ENCODE measurements at regions not wholly inside any gene's neighbourhood (a gene's known extent, or its start where the extent isn't known, plus 50 kb on each side); places are given as distances from the start of the nearest gene placed in this dataset.
"Not testable (repeated sequence)": the region's sequence is repeated elsewhere in the genome, so short reads cannot be mapped to it uniquely, and the experiment has no call there.

DNA sequence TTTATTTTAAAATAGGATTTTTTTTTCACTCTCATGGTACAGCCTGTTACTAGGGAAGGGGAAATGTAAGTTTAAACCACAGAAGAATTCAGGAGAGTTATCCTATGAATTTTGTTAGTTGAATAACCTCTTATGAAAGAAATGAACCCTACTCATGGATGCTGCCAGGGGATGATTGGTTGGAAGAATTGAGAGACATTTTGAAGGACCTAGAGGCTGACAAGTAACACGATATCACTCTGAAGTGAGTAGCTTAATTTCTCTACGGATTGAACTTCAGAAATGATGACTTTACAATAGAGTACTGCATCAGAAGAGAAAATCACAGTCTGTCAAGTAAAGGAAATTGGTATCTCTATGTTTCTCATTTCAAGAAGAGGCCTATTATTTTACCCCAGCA lies 1346.2 kb downstream of the SUCLG1 start:
- DNase-seq (ENCODE audit: insufficient read length, low spot score) (no peak), FAIRE-seq (no peak)

DNA sequence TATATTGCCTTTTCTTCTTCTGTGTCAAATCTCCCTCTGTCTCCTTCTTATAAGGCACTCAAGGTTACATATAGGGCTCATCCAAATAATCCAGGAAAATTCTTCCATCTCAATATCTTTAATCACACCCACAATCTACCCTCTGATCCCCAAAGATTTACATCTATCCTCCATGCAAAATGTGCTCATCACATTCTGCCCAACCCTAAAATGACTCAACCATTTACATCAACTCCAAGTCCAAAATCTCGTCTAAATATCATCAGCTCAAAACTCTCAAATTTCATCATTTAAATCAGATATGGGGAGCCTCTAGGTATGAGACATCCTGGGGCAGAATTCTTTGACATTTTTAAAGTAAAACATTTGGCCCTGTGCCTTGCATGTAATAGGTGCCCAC lies 1349.8 kb downstream of the SUCLG1 start:
- no peak for DNase-seq (ENCODE audit: insufficient read length, low spot score)
- no peak for FAIRE-seq

DNA sequence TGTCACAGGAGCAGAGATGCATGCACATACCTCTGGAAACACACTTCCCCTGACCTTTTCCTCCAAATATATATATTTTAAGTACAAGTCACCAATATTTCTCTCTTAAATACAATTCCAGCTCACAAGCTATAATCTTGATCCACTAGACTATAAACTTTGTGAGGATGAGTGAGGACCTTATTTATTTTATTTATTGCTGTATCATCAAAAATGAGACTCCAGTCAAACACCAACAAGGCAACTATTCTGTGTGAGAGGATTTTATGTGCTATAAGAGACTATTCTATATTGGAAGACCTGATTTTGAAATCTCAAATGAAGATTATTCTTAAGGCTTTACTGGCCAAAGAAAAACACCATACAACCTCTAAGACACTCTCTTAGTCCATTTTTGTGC lies 1352.2 kb downstream of the SUCLG1 start:
- FAIRE-seq (no peak), DNase-seq (ENCODE audit: insufficient read length, low spot score) (no peak)

DNA sequence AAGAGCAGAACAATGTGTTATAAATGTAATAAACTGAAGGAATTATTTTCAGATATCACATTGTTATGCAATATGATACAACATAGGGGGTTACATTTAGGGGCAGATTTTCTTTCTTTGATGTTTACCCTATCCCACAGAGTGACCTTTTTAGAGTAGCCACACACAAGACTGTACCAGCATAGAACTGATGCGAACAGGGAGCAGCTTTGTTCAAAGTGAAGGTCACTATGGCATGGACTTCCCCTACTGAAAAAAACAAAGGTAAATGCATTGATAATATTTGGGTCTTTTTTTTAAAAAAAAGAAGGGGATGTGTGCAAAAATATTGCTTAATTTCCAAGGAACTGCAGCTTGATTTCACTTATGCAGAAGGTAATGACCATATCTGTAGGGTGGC lies 1354.9 kb downstream of the SUCLG1 start:
- DNase-seq (ENCODE audit: insufficient read length, low spot score) (no peak), FAIRE-seq (no peak)

GRCh38 chr2:83103613-83104012 lies 1355.5 kb downstream of the SUCLG1 start:
- FAIRE-seq, result peak; percentile 20

DNA sequence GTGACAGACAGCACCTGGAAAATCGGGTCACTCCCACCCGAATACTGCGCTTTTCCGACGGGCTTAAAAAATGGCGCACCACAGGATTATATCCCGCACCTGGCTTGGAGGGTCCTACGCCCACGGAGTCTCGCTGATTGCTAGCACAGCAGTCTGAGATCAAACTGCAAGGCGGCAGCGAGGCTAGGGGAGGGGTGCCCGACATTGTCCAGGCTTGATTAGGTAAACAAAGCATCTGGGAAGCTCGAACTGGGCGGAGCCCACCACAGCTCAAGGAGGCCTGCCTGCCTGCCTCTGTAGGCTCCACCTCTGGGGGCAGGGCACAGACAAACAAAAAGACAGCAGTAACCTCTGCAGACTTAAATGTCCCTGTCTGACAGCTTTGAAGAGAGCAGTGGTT lies 1370.0 kb downstream of the SUCLG1 start:
- not testable (repeated sequence) for DNase-seq (ENCODE audit: insufficient read length, low spot score); FAIRE-seq

More at GRCh38 chr2:83103613-83104012, 1355.5 kb downstream of the SUCLG1 start:
- DNase-seq (ENCODE audit: insufficient read length, low spot score), result peak; percentile 36

GRCh38 chr2:83085869-83086268 lies 1373.2 kb downstream of the SUCLG1 start:
- no peak for FAIRE-seq

DNA sequence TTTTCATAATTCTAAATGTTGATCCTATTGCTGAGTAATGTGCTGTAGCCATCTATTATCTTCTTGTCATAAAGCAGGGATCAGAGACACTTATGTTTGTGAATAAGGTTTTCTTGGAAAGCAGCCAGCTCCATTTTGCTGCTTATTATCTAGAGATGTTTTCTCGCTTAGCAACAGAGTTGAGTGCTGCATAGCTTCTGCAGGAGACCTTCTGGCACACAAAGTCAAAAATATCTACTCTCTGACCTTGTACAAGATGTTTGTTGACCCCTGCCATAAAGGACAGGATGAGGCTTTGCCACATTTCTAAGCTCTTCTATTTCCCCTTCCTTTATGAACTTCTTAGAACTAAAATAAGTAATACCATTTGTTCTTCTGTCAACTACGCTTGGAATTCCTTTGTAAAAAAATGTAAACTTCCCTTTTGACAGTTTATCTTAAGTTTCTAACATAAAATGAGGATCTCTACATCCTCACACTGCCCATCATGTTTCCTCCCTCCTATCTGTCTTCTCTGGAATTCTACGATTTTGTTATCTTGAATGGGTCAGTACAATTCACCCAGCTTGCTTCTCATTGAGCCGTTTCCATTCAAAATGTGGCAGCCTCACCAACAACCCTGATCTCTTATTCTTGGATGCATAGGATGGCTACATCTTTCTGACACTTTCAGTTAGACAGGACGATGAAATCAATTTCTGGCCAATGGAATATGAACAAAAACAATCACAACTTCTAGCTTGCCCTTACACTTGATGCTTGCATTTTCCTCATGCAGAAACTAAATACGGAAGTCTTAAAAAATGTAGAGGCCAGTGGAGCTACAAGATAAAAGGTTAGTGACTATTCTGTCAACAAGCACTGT lies 1377.0 kb downstream of the SUCLG1 start:
- peak; percentile 77 for FAIRE-seq
- peak; percentile 63 for DNase-seq (ENCODE audit: insufficient read length, low spot score)

More at GRCh38 chr2:83085869-83086268, 1373.2 kb downstream of the SUCLG1 start:
- no peak for DNase-seq (ENCODE audit: insufficient read length, low spot score)

- DNase-seq (ENCODE audit: insufficient read length, low spot score), result no peak
- no peak for FAIRE-seq
Observed at GRCh38 chr2:83079007-83079406, 1380.1 kb downstream of the SUCLG1 start.

DNA sequence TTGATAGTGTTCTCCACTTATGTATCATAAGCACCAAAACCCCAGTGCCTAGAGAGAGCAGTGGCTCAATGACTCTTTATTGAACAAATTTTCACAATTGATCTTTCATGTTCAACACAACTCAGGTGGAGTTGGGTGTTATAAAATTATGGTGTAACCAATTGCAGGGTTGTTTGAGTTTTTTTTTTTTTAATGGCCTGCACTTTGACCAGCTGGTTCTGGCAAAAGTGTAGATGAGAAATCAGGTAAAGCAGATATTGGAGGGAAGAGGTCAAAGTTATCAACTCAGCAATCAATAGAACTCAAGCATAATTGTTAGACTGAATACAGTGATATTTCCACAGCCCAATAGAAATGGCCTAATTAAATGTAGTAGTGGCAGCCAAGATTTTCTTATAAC lies 1386.3 kb downstream of the SUCLG1 start:
- FAIRE-seq, result no peak
- DNase-seq (ENCODE audit: insufficient read length, low spot score), result no peak

GRCh38 chr2:83071914-83072313 lies 1387.2 kb downstream of the SUCLG1 start:
- DNase-seq (ENCODE audit: insufficient read length, low spot score), result no peak
- FAIRE-seq, result no peak

DNA sequence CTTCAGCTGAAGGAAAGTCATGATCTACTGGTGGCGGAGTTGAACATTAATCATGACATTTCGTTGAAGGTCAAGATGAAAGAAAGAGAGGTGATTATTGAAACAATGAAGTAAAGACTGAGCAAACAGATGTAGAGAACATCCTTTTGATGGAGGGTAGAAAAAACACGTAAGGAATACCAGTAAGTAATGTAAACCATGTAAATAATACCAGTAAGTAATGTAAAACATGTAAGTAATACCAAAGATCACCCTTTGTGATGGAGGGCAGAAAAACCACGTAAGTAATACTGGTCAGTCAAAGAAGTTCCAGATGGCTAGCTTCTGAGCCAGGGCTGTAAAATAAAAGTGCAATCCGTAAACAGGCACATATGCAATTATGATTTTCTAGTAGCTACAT lies 1387.7 kb downstream of the SUCLG1 start:
- FAIRE-seq, result no peak
- DNase-seq (ENCODE audit: insufficient read length, low spot score), result no peak

DNA sequence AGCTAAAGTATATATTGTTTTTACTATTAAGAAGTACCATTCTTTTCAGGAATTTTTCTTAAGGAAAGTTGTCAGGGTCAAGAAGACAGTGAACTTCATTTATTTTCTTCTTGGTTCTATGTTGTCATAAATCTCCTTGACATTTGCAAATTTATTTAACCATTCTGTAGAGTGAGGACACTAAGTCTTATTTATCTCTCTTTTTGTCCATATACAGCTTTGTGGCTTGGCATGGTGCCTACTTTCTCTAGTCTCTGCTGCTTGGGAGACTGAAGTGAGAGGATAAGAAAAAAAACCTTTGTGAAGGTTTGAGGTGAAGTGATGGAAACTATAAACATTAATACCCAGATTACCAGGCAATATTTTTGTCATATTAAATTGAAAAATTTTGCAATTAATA lies 1389.4 kb downstream of the SUCLG1 start:
- FAIRE-seq (no peak), DNase-seq (ENCODE audit: insufficient read length, low spot score) (peak; percentile 26)

GRCh38 chr2:83068714-83069113 lies 1390.4 kb downstream of the SUCLG1 start:
- DNase-seq (ENCODE audit: insufficient read length, low spot score) (no peak), FAIRE-seq (no peak)

DNA sequence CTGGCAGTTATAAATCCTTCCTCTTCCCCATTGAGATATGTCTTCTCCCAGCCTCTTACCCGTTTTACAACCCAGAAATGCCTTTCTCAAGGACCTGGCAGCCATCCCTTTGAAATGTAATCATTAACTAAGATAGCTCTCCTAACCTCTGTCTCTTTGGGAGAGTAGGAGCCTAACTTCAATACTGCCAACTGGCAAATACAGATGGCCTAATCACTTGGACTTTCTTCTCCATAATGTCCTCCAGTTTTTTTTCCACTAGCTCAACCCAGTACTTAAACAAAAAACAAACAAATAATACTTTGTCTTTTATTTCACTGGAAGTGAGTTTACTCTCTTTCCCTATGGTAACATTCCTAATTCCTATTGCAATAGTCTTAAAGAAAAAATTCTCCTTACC lies 1391.1 kb downstream of the SUCLG1 start:
- FAIRE-seq, result no peak

GRCh38 chr2:83063933-83064332 lies 1395.1 kb downstream of the SUCLG1 start:
- DNase-seq (ENCODE audit: insufficient read length, low spot score), result no peak
- FAIRE-seq, result no peak

More for the DNA sequence above, 1391.1 kb downstream of the SUCLG1 start:
- no peak for DNase-seq (ENCODE audit: insufficient read length, low spot score)

- FAIRE-seq, result no peak
- no peak for DNase-seq (ENCODE audit: insufficient read length, low spot score)
Observed at GRCh38 chr2:83063511-83063910, 1395.6 kb downstream of the SUCLG1 start.

- no peak for DNase-seq (ENCODE audit: insufficient read length, low spot score)
- peak; percentile 28 for FAIRE-seq
Observed at GRCh38 chr2:83058683-83059082, 1400.4 kb downstream of the SUCLG1 start.

DNA sequence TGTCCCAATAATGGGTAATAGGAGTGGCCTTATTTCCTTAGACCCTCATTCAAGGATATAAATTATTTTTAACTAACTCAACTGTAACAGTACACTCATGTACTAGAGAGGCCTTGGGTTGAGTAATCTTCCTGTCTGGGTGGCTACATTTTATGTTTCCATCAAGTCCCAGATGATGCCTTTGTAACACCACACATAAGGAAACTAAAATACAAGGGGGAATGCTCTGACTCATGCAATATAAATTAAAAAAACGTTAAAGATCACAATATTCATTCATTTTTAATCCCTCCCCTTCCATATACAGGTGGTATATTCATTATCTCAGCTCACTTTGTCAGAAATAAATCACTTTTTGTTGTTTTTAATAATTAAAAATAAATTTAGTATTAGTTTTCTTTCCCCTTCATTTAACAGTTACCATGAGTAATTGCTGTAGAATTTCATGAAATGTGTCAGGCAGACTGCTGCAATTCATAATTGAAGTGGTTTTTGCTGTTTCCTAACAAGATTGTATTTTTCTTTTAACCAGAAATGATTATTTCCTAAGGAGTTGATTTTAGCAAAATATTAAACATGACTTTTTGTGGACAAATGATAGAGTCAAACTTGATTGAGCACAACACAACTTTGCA lies 1403.6 kb downstream of the SUCLG1 start:
- peak; percentile 16 for FAIRE-seq
- DNase-seq (ENCODE audit: insufficient read length, low spot score), result peak; percentile 90

- DNase-seq (ENCODE audit: insufficient read length, low spot score) (no peak), FAIRE-seq (no peak)
Observed at GRCh38 chr2:83054751-83055150, 1404.3 kb downstream of the SUCLG1 start.

DNA sequence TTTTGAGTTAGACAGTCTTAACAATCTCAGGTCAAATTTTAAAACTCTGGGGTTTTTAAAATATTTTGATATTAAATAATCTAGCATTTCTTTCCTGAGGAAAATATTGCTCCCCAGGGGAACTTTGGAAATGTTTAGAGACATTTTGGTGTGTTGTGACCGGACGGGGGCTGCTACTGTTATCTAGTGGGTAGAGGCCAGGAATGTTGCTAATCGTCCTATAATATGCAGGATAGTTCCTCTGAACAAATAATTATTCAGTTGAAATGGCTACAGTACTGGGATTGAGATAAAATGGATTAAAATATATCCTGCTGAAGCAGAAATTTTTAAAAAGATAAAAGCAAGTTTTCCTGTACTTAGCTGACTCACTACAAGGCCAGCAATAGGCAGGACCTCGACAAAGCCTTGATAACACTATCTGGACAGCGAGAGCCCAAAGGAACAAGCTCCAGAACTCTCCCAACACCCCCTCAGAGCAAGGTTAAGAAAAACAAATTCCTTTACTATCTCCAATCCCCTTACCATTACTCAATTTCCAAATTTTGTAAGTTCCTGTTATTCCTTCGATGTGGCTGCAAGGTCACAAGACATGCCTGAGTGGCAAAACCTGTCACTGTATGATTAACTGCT lies 1407.4 kb downstream of the SUCLG1 start:
- DNase-seq (ENCODE audit: insufficient read length, low spot score) (no peak), FAIRE-seq (no peak)

DNA sequence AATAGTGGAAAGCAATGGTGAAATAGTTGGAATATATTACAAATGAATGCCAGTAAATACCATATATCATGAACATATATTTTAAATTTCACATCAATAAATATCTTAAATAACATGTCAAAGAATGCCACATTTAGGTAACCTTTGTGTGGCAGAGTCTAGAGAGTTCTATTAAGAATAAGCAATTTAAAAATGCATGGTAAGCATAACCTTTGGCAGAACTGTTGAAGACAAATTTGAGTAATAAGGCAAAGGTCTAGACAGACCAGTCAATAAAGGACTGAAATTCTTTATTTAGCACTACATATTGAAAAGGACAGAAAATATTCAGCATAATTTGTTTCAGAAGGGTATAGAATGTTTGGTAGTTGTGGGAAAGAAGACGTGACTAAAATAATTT lies 1417.0 kb downstream of the SUCLG1 start:
- FAIRE-seq (no peak), DNase-seq (ENCODE audit: insufficient read length, low spot score) (no peak)
